GM12878 (cell line): ENCODE measurements at regions not wholly inside any gene's neighbourhood (a gene's known extent, or its start where the extent isn't known, plus 50 kb on each side); places are given as distances from the start of the nearest gene placed in this dataset.

Experiments used
- ATAC-seq: fragments of 200-7000 bp; cut with Tn5 transposase; 3 replicates; pipeline ENCODE4 v1.9.1; 2020; ENCODE audit warnings: mild to moderate bottlenecking, moderate library complexity
- BruUV-seq: library from RNA; stranded (reverse); fragments of 400-500 nt; replicated peaks from 2 replicates; lab custom pipeline; 2021; lab: Mats Ljungman, UMichigan
- CTCF ChIA-PET: fragments of 300-600 bp; sonication (Branson Sonifier 250); formaldehyde crosslinking; extraction: SDS; loops from one replicate; lab custom pipeline; 2021; ENCODE audit warnings: inconsistent platforms; lab: Yijun Ruan, JAX
- POLR2A ChIA-PET: fragments of 350-600 bp; formaldehyde crosslinking; extraction: SDS; loops from one replicate; lab custom pipeline; 2021; ENCODE audit warnings: inconsistent platforms; lab: Charles Lee
- RAD21 ChIA-PET: fragments of 300-600 bp; sonication (Branson Sonifier 250); formaldehyde crosslinking; loops from one replicate; lab custom pipeline; 2023; ENCODE audit warnings: antibody characterized with exemption; ENCODE audit not compliant: unreplicated experiment; lab: Charles Lee
- SMC1A ChIA-PET: fragments of 300-600 bp; sonication (Branson Sonifier 250); formaldehyde crosslinking; loops from one replicate; lab custom pipeline; 2023; ENCODE audit not compliant: unreplicated experiment, uncharacterized antibody; lab: Charles Lee
- DNase-seq: peaks from one replicate; pipeline ENCODE4 v3.0.0-alpha.2; 2011; ENCODE audit warnings: low read depth, low spot score
- FAIRE-seq: peaks from 3 replicates; lab custom pipeline; 2011; peaks lifted over from hg19 to GRCh38; lab: Jason Lieb, UNC
- H2AFZ ChIP-seq: 2 replicates; pipeline ENCODE4 v1.6.0; 2011; ENCODE audit warnings: low read depth, low read length, control low read depth; ENCODE audit not compliant: control insufficient read depth
- H3K27ac ChIP-seq: 2 replicates; pipeline ENCODE4 v1.5.1; 2011; ENCODE audit warnings: control low read depth; ENCODE audit not compliant: control insufficient read depth, insufficient read depth
- H3K27me3 ChIP-seq, 2 experiments: replicated peaks in 1 of 2; 2 replicates each; pipeline versions ENCODE4 v1.6.0 to v1.6.1; 2011; ENCODE audit warnings: low read length in 1 of 2; ENCODE audit not compliant: control insufficient read depth in 2 of 2, insufficient read depth in 2 of 2
- H3K36me3 ChIP-seq, 2 experiments: 2 replicates each; pipeline ENCODE4 v1.5.1; 2011; ENCODE audit warnings: low read length in 1 of 2; ENCODE audit not compliant: control insufficient read depth in 2 of 2, insufficient read depth in 2 of 2
- H3K4me1 ChIP-seq: 2 replicates; pipeline ENCODE4 v1.6.1; 2011; ENCODE audit warnings: mild to moderate bottlenecking, low read length, moderate library complexity, mixed read lengths; ENCODE audit not compliant: control insufficient read depth, insufficient read depth
- H3K4me2 ChIP-seq: 2 replicates; pipeline ENCODE4 v1.6.0; 2011; ENCODE audit warnings: control low read depth; ENCODE audit not compliant: control insufficient read depth, insufficient read depth
- H3K4me3 ChIP-seq: fragments of 200-600 bp; sonication (generic); 2 replicates; pipeline ENCODE4 v1.5.1; 2016
- H3K79me2 ChIP-seq: 2 replicates; pipeline ENCODE4 v1.6.0; 2011; ENCODE audit warnings: low read length; ENCODE audit not compliant: control insufficient read depth, insufficient read depth
- H3K9ac ChIP-seq: 2 replicates; pipeline ENCODE4 v1.8.0; 2011; ENCODE audit warnings: low read length, control low read depth, mixed read lengths; ENCODE audit not compliant: control insufficient read depth, insufficient read depth
- H3K9me3 ChIP-seq: replicated peaks from 3 replicates; pipeline ENCODE4 v1.5.1; 2011; ENCODE audit warnings: mild to moderate bottlenecking, low read length; ENCODE audit not compliant: control insufficient read depth, insufficient read depth
- H4K20me1 ChIP-seq: 2 replicates; pipeline ENCODE4 v1.6.0; 2011; ENCODE audit not compliant: control insufficient read depth, insufficient read depth
- FOS ChIP-seq: IDR thresholded peaks from 3 replicates; pipeline ENCODE4 v1.6.1; 2011; ENCODE audit warnings: borderline replicate concordance; ENCODE audit not compliant: insufficient read length; ENCODE audit errors: extremely low read depth
- FOXM1 ChIP-seq: IDR thresholded peaks from 2 replicates; pipeline ENCODE4 v1.6.1; 2012; ENCODE audit warnings: low read depth, mild to moderate bottlenecking, inconsistent platforms, low read length, moderate library complexity
- IRF4 ChIP-seq: IDR thresholded peaks from 2 replicates; pipeline ENCODE4 v1.6.1; 2011; ENCODE audit warnings: low read depth, low read length
- KLF5 ChIP-seq: fragments of 450-650 bp; IDR thresholded peaks from 2 replicates; pipeline ENCODE4 v1.6.1; 2014; ENCODE audit warnings: mild to moderate bottlenecking; ENCODE audit not compliant: partially characterized antibody
- MLLT1 ChIP-seq: fragments of 450-650 bp; IDR thresholded peaks from 2 replicates; pipeline ENCODE4 v1.6.1; 2016; ENCODE audit warnings: mild to moderate bottlenecking
- MTA3 ChIP-seq: IDR thresholded peaks from 2 replicates; pipeline ENCODE4 v1.6.1; 2012; ENCODE audit warnings: low read length, inconsistent platforms, borderline replicate concordance
- MXI1 ChIP-seq: fragments of 150-350 bp; IDR thresholded peaks from 2 replicates; pipeline ENCODE4 v1.6.1; 2011; ENCODE audit warnings: low read depth, mild to moderate bottlenecking, inconsistent platforms, low read length, improper control_type of control experiment
- NFXL1 ChIP-seq: fragments of 450-650 bp; IDR thresholded peaks from 2 replicates; pipeline ENCODE4 v1.6.1; 2017; ENCODE audit warnings: antibody characterized with exemption, mild to moderate bottlenecking, borderline replicate concordance
- NR2C1 ChIP-seq: fragments of 450-650 bp; IDR thresholded peaks from 2 replicates; pipeline ENCODE4 v1.6.1; 2017; ENCODE audit warnings: antibody characterized with exemption, mild to moderate bottlenecking, moderate library complexity
- RELB ChIP-seq: fragments of 450-650 bp; IDR thresholded peaks from 2 replicates; pipeline ENCODE4 v1.6.1; 2017; ENCODE audit warnings: low read depth, mild to moderate bottlenecking, moderate library complexity
- SIN3A ChIP-seq: IDR thresholded peaks from 2 replicates; pipeline ENCODE4 v1.6.1; 2012; ENCODE audit warnings: low read depth, low read length, improper control_type of control experiment
- TCF7 ChIP-seq: IDR thresholded peaks from 2 replicates; pipeline ENCODE4 v1.6.1; 2014; ENCODE audit warnings: antibody characterized with exemption, borderline replicate concordance
- USF1 ChIP-seq: IDR thresholded peaks from 2 replicates; pipeline ENCODE4 v1.6.1; 2011; ENCODE audit warnings: borderline replicate concordance, low read depth, mild to moderate bottlenecking, moderate library complexity, mixed read lengths, low read length; ENCODE audit not compliant: insufficient read depth; ENCODE audit errors: extremely low read length
- WRNIP1 ChIP-seq: IDR thresholded peaks from 2 replicates; pipeline ENCODE4 v1.6.1; 2011; ENCODE audit warnings: low read depth, low read length, improper control_type of control experiment, borderline replicate concordance
- ZNF274 ChIP-seq: IDR thresholded peaks from one replicate; pipeline ENCODE4 v1.8.0; 2011; ENCODE audit not compliant: insufficient read length, insufficient read depth
- WGBS: methylation state at CpG from one replicate; pipeline ENCODE4 v1.1.6; 2016; ENCODE audit warnings: low lambda C conversion rate; ENCODE audit not compliant: insufficient replicate concordance, insufficient coverage; ENCODE audit errors: missing lambda C conversion rate; 5-methylcytosine and 5-hydroxymethylcytosine counted together
- in situ Hi-C: fragments of 300-500 bp; cut with MboI; formaldehyde crosslinking; loops from 9 replicates; pipeline ENCODE4 v1.14.3; 2018; ENCODE audit warnings: mixed read lengths
- intact Hi-C: fragments of 100-400 bp; cut with micrococcal nuclease; formaldehyde crosslinking; loops from one replicate; pipeline ENCODE4 v1.14.2; 2022; ENCODE audit not compliant: unreplicated experiment
- TF ChIP-seq, protein P1 (sequence below): IDR thresholded peaks from 2 replicates; pipeline ENCODE4 v1.6.1; 2011; ENCODE audit warnings: borderline replicate concordance, low read depth, mild to moderate bottlenecking, moderate library complexity, low read length; ENCODE audit not compliant: insufficient read depth, poor library complexity, severe bottlenecking

DNA sequence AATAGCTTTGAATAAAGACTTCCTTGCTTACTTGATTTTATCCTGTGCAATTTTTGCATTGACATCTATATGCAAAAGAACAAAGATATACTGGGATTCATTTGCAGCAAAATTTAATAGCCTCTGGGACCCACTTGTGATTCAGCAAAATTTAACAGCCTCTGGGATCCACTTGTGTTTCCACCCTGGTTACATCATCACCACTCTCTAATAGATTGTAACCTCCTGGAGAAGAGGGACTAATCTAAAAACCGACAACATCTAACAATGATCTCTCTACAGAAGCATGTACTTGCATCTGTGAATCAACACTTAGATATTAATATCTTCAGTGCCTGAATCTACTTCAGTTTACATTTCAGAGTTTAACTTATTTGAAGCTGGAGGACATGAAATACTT, 202.0 kb upstream of the CPHXL start (continued):
- TF ChIP-seq FOXM1 (no peak), IRF4 (no peak), NFXL1 (no peak), MLLT1 (no peak)
- TF ChIP-seq, protein P1, sequence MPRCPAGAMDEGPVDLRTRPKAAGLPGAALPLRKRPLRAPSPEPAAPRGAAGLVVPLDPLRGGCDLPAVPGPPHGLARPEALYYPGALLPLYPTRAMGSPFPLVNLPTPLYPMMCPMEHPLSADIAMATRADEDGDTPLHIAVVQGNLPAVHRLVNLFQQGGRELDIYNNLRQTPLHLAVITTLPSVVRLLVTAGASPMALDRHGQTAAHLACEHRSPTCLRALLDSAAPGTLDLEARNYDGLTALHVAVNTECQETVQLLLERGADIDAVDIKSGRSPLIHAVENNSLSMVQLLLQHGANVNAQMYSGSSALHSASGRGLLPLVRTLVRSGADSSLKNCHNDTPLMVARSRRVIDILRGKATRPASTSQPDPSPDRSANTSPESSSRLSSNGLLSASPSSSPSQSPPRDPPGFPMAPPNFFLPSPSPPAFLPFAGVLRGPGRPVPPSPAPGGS: no peak
- TF ChIP-seq, all 136 proteins: peak for 0

GRCh38 chr16:75929046-75929445, 202.8 kb upstream of the CPHXL start:
- no peaks in the 10 kb centered on the region for H3K79me2 ChIP-seq
- BruUV-seq: no TSS peak
- no peaks in the 10 kb centered on the region for H4K20me1 ChIP-seq
- no peaks in the 10 kb centered on the region for H3K27me3 ChIP-seq
- intact Hi-C loops (no loop called here), in situ Hi-C loops (no loop called here)
- no peak overlapping the region for H3K4me2 ChIP-seq
- H3K4me3 ChIP-seq: no peak overlapping the region
- no peaks in the 10 kb centered on the region for H3K4me1 ChIP-seq
- no peak for DNase-seq
- no peak for FAIRE-seq
- ChIA-PET POLR2A (no interaction called here), RAD21 (no interaction called here), SMC1A (no interaction called here), CTCF (no interaction called here)
- no peak overlapping the region for H2AFZ ChIP-seq
- H3K27ac ChIP-seq: no peak overlapping the region
- TF ChIP-seq WRNIP1 (no peak), KLF5 (no peak), RELB (no peak), ZNF274 (no peak), NR2C1 (no peak), FOS (no peak), MTA3 (no peak), USF1 (no peak), MXI1 (no peak), SIN3A (no peak), TCF7 (no peak)
- 4% methylated on average over 1 of the region's 1 CpG for WGBS
- H3K36me3 ChIP-seq: no peaks in the 10 kb centered on the region
- ATAC-seq: no peak
- no peak overlapping the region for H3K9ac ChIP-seq
- H3K9me3 ChIP-seq: no peaks in the 10 kb centered on the region
